HG03064 (cell line): ENCODE measurements at regions not wholly inside any gene's neighbourhood (a gene's known extent, or its start where the extent isn't known, plus 50 kb on each side); places are given as distances from the start of the nearest gene placed in this dataset.

Experiments
- ATAC-seq: cut with Tn5 transposase; IDR thresholded peaks from one replicate; pipeline ENCODE4 v1.9.1; 2021; ENCODE audit warnings: low read depth; ENCODE audit not compliant: unreplicated experiment

- no peak for ATAC-seq
Observed at GRCh38 chr5:173777674-173778073, 110.5 kb upstream of the CPEB4 start.

GRCh38 chr5:173778152-173778782 lies 109.9 kb upstream of the CPEB4 start:
- ATAC-seq, result no peak

GRCh38 chr5:173778784-173779304 lies 109.3 kb upstream of the CPEB4 start:
- no peak for ATAC-seq

- ATAC-seq, result no peak
Observed at GRCh38 chr5:173780235-173781234, 107.6 kb upstream of the CPEB4 start.

GRCh38 chr5:173781432-173781815 lies 106.7 kb upstream of the CPEB4 start:
- ATAC-seq, result no peak

GRCh38 chr5:173781816-173782670 lies 106.1 kb upstream of the CPEB4 start:
- no peak for ATAC-seq

GRCh38 chr5:173782671-173783101 lies 105.5 kb upstream of the CPEB4 start:
- no peak for ATAC-seq

- ATAC-seq, result no peak
Observed at GRCh38 chr5:173783371-173783770, 104.8 kb upstream of the CPEB4 start.

GRCh38 chr5:173785400-173785799 lies 102.7 kb upstream of the CPEB4 start:
- no peak for ATAC-seq

GRCh38 chr5:173785866-173786265 lies 102.3 kb upstream of the CPEB4 start:
- no peak for ATAC-seq

GRCh38 chr5:173786286-173787187 lies 101.6 kb upstream of the CPEB4 start:
- peak; percentile 41 for ATAC-seq

- no peak for ATAC-seq
Observed at GRCh38 chr5:173789031-173789920, 98.9 kb upstream of the CPEB4 start.

GRCh38 chr5:173790177-173790719 lies 97.9 kb upstream of the CPEB4 start:
- no peak for ATAC-seq

GRCh38 chr5:173790836-173791546 lies 97.2 kb upstream of the CPEB4 start:
- ATAC-seq, result no peak

GRCh38 chr5:173791878-173792277 lies 96.3 kb upstream of the CPEB4 start:
- no peak for ATAC-seq

- no peak for ATAC-seq
Observed at GRCh38 chr5:173792781-173793547, 95.2 kb upstream of the CPEB4 start.
